ENCODE measurements at regions not wholly inside any gene's neighbourhood (a gene's known extent, or its start where the extent isn't known, plus 50 kb on each side); places are given as distances from the start of the nearest gene placed in this dataset.
A peak's percentile ranks its signal among the peaks of the same experiment; 100 is the strongest.
"Not testable (repeated sequence)": the region's sequence is repeated elsewhere in the genome, so short reads cannot be mapped to it uniquely, and the experiment has no call there.

DNA sequence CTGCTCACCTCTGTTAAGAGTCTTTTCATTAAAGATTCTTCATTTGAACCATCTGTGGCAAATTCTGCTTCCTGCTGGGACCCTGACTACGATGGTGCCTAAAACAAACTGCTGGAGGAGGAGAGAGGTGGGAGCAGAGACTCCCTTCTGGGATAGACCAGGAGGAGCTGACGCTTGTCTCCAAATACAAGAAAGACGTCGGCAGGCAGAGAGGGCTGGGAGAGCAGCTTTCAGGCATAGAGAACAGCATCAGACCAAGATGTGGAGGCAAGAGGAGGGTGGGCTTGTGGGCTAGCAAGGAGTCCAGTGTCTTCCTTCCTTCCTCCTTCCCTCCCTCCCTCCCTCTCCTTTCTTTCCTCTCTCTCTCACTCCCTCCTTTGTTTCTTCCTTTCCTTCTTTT, 358.6 kb downstream of the VRK1 start:
- DNase-seq, result no peak

DNA sequence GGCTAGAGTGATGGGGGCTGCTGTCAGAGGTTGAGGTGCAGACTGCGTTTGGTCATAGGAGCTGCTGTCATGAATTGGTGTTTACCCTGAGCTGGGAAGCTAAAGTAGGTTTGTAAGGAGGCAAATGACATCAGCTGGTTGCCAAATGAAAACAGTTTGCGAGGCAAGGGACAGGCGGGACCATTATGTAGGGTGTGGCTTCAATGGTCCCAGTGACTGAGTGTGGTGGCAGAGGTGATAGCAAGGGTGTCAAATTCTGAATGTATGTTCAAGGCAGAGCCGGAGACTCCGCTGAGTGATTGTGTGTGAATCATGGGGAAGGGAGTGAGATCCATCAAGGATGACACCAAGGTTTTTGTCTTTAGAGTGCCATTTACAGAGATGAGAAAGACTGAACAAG, 359.5 kb downstream of the VRK1 start:
- no peak for DNase-seq

DNA sequence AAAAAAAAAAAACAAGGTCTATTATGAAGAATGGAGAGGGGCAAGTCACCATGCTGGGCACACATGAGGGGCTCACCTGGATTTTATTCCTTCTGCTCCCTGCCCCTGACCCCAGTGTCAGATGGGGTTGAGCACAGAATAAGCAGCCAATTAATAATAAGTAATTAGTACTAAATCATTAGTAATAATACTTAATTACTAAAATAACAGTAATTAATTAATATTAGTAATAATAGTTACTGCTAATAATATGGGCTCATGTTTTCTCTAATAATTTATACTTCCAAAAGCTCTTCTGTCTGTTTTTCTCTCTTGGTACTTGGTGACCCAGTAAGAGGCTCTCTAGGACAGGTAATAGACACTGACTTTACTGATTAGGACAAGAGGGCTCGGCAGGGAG, 360.9 kb downstream of the VRK1 start:
- DNase-seq, result no peak

DNA sequence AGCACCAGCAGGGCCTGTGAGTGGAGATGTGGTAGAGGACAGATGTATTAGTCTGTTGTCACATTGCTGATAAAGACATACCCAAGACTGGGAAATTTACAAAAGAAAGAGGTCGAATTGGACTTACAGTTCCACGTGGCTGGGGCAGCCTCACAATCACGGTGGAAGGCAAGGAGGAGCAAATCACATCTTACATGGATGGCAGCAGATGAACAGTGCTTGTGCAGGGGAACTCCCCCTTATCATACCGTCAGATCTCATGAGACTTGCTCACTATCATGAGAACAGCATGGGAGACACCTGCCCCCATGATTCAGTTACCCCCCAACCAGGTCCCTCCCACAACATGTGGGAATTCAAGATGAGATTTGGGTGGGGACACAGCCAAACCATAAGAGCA, 361.9 kb downstream of the VRK1 start:
- no peak for DNase-seq

DNA sequence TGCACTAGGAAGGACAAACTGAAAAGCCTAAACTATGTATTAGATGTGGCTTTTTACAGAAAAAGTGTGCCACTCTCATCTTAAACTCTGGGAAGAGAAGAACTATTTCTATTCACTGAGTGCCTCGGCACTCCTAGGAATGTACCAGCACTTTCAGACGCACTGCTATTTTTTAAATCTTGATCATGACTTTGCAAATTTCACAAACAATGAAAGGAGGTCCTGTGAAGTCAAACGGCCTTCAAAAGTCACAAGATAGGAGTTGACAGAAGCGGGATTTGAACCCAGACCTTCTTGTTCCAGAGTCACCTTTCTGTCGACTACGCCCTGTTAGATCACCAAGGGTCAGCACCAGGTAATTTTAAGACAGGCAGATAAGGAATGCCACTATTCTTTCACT, 365.4 kb downstream of the VRK1 start:
- no peak for DNase-seq

DNA sequence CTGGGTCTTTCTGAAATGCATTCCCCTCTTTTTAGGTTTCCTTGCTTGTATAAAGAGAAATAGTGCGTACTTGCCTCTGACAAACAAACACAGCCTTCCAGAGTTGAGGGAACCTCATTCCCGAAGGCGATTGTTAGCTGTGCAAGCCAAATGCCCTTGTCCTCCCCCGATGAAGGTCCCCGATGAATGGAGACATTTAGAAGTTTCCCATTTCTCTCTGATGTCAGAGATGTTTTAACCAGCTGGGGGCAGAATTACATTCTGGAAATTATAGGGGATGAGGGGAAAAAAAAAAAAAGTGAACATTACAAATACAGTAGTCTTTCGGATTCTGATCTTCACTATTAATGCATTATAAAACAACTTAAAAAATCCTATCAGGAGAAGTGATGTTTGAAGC, 366.8 kb downstream of the VRK1 start:
- no peak for DNase-seq

DNA sequence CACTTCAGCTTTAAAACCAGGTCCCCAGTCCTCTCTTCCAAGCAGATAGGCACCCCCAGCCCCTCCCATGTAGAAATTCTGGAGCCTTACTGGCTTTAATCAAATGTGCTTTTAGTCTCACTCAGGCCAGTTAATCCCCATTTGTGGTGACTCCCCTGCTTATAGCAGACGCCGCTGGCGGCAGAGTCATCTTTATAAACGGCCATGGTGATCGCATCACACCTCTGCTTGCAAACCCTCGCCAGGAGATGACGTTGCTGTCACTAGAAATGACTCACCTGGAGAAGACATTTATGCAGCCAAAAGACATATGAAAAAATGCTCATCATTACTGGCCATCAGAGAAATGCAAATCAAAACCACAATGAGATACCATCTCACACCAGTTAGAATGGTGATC, 369.3 kb downstream of the VRK1 start:
- no peak for DNase-seq

DNA sequence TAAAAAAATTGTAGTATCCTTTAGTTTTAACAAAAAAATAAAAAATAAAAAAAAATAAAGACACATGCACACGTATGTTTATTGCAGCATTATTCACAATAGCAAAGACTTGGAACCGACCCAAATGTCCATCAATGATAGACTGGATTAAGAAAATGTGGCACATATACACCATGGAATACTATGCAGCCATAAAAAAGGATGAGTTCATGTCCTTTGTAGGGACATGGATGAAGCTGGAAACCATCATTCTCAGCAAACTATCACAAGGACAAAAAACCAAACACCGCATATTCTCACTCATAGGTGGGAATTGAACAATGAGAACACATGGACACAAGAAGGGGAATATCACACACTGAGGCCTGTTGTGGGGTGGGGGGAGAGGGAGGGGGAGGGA, 370.4 kb downstream of the VRK1 start:
- DNase-seq, result not testable (repeated sequence)

DNA sequence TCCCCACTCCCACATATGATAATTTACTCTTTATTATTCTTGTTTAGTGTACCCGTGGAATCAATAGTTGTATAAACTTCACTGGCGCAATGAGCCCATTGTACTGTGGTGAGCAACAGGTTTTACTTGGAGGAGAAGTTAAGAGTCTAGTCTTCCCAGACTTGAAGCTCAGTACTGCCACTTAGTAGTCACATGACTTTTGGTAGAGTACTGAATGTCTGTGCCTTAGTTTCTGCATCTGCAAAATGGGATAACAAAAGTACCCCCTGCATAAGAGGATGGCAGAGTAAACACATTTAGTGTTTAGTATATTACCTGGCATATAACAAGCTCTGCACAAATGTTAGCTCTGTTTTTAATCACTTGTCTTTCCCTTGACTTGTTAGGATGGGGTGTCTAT, 375.5 kb downstream of the VRK1 start:
- no peak for DNase-seq

DNA sequence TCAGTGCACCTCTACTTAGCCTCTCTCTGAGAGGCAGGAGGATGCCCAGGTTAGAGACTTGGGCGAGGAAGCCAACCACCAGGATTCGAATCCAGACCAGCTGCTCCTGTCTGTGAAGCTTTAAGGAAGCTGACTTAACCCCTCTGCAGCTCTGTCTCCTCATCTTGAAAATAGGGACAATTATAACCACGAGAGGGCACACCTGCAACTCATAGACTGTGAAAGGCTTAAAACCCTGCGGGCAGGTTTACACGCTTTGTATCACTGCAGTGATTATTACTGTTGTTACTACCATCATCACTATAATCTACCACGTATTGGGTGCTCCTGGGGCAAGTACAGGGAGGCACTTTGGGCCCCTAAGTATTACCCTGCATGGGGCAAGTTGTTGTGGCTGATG, 379.8 kb downstream of the VRK1 start:
- peak; percentile 12 for DNase-seq

DNA sequence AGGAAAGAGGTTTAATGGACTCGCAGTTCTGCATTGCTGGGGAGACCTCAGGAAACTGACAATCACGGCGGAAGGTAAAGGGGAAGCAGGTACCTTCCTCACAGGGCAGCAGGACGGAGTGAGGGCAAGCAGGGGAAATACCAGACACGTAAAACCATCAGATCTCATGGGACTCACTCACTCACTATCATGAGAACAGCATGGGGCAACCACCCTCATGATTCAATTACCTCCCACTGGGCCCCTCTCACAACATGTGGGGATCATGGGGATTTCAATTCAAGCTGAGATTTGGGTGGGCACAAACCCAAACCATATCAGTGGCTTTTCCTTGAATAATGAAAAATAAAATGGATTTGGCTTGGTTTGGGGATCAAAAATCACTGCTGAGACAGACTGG, 380.5 kb downstream of the VRK1 start:
- DNase-seq, result no peak

DNA sequence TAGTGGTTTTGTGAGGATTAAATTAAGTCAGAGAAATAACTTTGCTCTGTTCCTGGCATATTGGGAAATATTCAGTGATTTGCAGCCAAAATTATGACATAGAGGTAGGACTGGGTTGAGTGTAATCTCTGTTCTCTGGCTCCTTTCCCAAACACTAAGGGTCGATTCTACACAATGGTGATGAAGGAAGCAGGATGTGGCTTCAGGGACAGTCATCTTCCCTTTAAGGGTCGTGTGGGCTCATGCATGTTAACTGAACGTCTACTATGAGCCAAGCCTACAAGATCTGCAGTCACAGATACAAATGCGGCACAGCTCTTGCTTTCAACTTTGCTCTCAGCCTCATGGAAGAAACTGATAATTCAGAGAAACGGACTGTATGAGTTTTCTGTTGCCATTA, 381.6 kb downstream of the VRK1 start:
- no peak for DNase-seq

DNA sequence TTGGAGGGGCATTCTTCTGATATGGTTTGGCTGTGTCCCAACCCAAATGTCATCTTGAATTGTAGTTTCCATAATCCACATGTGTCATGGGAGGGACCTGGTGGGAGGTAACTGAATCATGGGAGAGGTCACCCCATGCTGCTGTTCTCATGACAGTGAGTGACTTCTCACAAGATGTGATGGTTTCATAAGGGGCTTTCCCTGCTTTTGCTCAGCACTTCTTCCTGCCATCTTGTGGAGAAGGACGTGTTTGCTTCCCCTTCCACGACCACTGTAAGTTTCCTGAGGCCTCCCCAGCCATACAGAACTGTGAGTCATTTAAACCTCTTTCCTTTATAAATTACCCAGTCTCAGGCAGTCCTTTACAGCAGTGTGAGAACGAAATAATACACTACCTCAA, 382.4 kb downstream of the VRK1 start:
- DNase-seq, result no peak

DNA sequence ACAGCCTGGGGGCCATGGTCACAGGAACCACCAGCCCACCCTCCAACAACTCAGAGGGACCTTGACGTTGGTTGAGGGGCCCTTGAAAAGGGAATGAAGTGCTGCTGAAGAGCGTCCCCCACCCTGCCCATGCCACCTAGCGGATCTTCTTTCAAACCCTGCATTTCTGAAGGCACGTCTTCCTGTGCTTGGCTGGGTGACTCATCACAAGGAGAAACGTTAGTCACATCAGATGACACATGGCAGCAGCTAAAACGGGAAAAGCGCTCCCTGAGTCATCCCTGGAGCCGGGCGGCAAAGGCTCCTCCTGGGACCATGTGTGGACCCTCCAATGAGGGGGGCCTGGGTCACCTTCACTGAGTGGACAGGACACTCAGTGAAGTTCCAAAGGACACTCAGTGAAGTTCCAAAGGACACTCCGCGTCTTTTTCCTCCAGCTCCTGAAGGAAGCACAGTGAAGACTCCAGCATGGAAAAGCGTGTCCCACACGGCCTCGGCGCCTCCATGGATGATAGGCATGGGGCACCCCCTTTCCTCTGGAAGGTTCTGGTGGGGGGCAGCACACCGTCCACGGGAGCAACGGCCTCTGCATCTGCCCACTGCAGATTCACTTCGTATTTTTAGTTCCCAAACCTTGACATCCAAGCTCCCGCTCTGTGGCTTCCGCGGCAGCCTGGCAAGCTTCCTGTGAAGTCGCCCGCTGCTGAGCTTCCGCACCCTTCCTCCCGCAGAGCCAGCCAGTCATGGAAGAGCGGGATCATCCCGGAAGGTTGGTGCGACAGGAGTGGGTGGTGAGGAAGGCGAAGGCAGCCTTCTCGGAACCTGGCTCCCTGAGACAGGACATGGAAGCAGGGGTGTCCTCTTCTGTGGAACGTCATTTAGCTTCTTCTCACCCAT, 383.4 kb downstream of the VRK1 start:
- DNase-seq, result no peak

DNA sequence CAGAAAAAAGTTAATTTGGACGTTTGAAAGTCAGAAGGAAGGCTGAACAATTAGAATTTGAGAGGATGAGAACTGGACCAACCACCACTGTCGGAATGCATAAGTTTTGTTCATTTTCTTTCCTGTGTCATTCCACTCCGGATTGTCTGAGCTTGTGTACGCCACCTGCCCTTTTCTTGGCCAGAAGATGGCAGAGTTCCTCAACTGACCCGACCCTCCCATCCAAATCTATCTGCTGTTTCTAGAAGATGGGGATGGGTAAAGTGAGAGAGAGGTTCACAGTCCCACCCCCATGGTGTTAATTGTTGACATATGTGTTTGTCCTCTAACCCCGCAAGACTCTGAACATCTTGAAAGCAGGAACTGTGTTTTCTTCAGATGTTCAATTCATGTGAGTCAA, 388.0 kb downstream of the VRK1 start:
- no peak for DNase-seq

DNA sequence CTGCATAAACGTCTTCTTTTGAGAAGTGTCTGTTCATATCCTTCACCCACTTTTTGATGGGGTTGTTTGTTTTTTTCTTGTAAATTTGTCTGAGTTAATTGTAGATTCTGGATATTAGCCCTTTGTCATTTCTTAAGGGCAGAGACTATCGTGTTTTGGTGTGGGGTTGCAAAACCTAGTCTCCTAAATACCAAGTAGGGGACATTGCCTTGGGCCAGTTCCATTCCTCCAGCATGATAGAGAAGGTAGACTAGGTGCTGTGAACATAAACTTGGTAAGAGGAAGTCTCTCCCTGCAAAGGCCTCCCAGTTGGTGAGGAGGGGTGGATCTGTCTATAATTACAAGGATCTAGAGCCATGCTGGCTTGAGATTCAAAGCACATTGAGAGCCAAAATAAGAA, 390.7 kb downstream of the VRK1 start:
- DNase-seq, result no peak

DNA sequence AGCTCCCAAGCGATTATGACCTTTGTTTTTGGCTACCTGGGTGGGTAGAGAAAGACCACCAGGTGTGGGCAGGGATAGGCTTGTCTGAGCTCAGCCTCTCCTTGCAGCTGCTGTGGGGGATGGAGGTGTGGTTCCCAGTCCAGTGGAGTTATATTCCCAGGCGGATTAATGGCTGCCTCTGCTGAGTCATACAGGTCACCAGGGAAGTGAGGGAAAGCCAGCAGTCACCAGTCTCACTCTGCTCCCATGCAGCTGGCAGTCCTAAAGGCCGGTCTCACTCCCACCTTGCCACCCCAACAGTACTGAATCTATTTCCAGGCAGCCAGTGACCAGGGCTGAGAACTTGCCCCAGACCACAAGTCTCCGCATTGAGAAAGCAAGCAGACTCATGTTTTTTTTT, 399.2 kb downstream of the VRK1 start:
- no peak for DNase-seq

DNA sequence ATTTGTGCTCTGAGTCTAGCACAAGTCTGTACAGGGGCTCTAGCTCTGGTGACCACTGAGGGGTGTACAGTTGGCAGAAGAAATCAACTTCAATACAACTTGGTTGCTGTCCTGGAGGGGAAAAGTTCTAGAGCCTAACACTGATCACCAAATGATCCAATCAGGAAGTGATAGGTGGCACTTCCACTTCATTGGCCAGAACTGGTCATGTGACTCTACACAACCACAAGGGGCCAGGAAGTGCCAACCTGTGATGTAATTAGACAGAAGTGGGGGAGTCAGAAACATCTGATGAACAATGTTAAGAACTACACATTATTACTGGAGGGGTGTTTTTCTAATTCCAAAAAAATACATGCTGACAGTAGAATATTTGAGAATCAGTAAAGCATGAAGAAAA, 401.6 kb downstream of the VRK1 start:
- DNase-seq, result no peak

DNA sequence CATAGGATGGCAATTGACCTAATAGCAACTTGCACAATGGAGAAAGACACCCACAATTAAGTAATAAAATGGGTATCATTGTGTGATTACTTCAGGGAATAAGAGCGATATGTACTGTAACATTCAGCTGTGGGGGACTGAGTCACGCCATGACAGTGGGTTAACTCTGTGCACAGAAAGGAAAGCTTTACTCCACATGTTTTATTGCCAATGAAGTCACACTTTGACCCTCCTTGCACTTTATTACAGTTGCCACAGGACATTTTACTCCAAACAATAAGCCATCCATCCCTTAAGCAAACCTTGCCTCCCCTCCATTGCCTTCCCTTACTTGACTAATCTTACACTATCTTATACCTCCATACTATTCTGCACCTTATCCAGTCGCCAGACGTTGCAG, 403.1 kb downstream of the VRK1 start:
- DNase-seq, result no peak

DNA sequence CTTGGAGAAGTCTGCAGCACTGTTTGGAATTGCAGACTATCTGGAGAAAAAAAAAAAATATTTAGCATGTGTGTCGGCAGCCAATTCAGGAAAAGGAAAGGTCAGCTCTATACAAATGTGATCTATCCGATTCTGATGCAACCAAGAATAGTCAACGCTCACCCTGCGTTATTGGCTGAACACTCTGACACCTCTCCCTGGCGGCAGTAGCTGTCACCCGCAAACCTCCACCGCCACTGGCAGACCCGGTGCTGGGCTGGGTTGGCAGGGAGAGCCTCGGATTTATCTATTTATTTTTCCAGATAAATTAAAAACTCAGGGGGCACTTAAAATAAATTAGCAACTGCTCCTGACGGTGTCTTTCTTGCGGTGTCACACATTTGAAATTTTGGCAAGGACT, 409.7 kb downstream of the VRK1 start:
- DNase-seq, result no peak

DNA sequence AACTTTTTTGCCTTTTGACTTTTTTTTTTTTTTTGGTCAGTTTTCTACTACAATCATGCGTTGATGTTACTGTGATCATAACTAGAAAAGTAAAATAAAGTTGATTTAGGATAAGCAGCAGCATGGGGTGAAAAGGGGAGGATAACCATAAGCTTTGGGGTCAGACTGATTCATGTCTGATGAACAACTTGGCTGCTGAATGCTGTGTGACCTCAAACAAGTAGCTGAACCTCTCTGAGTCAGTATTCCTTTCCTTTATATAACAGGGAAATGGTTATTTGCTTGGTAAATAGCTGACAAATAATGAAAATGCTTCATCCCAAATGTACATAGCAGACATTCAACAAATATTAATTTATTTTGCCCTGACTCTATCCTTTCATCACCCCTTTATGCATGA, 413.0 kb downstream of the VRK1 start:
- DNase-seq, result no peak

DNA sequence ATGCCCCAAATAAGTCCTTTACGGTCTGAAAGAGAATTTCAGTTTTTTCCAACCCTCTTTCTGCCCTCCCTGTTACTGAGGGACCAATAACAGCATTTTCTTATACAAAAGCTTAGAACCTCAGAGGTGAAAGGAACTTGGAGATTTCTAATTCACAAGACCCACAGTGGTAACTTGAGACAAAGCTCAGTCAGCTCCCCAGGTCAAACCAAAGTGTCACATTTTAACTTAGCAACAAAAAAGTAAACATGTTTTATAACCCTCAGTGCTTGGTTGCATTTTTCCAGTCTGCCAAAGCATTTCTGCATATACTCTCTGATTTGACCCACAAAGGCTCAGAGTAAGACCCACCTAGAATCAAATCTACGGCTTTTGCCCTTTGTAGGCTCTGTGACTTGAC, 415.2 kb downstream of the VRK1 start:
- DNase-seq, result no peak

DNA sequence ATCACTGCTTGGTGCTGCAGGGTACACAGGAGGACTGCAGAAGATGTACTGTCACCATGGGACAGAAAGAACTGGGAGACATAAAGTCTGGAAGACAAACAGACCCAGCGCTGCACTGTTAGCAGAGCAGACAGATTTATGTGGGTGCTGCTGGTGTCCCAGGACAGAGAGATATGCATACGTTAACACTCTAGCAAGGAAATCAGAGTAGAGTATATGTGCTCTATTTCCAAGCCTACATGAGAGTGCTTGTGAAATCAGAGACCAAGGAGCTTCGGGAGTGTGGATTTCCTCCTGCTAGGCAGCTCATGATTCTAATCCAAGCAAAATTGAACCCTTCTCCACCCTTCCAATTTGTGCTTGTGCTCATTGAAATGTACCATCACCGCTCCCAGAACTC, 416.5 kb downstream of the VRK1 start:
- no peak for DNase-seq

DNA sequence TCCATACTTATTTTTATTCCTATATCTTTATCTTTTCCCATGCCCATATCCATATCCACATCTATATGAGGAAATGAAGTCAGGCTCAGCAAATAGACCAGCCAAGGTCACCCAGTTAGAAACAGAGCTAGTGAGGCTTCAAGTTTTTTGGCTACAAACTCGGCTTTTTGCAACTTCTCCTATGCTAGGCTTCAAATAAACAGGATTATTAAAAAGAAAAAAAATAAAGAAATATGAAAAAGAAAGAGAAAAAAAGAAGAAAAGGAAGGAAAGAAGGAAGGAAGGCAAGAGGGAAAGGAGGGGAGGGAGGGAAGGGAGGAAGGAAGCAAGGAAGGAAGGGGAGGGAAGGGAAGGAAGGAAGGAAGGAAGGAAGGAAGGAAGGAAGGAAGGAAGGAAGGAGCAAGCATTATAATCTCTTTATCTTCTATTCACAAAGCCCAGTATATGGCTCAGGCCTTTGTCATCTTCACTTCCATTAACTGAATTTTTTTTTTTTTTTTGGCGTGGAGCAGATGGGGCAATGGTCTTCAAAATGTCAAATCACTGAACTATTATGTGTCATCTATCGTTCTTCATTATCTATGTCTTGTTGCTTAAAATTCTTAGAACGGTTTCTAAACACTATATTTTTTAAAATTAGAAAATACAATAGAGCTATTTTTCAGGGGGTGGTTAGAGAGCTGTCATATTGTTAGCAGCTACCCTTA, 418.2 kb downstream of the VRK1 start:
- no peak for DNase-seq
